Prostate gland (tissue), 2 donors: ENCODE measurements at regions not wholly inside any gene's neighbourhood (a gene's known extent, or its start where the extent isn't known, plus 50 kb on each side); places are given as distances from the start of the nearest gene placed in this dataset.

Source experiments
- POLR2AphosphoS5 ChIP-seq: sonication (generic); formaldehyde crosslinking; IDR thresholded peaks from one replicate; pipeline ENCODE4 v1.6.1; 2017; ENCODE audit warnings: antibody characterized with exemption
- TF ChIP-seq, protein P1 (sequence below), 4 experiments: fragments of 200-600 bp in 2 of 4; fragments of 450-650 bp in 2 of 4; sonication (generic) in 2 of 4; IDR thresholded peaks; 1 replicate in 3 of 4; 2 replicates in 1 of 4; pipeline ENCODE4 v1.5.1; 2016 to 2019; ENCODE audit warnings: antibody characterized with exemption in 4 of 4, mild to moderate bottlenecking in 2 of 4, moderate library complexity in 2 of 4

DNA sequence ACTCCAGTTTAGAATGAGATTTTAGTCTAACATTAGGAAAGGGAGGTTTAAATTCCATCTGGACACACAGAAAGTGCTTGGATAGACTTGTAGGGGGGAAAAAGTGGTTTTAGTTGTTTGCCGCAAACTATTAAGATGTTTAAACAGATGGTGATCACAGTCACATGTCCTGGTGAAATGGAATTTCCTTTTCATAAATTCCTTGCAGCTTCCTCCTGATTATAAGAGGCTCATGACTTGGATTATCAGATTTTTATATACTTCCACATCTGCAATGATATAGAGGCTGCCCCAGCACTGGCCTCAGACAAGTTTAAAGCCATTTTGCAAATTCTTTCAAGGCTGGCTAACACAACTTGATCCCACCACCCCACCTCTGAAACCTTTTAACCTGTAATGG is 106.4 kb upstream of the ARMC3 start:
- TF ChIP-seq POLR2AphosphoS5 = no peak
- TF ChIP-seq, protein P1, sequence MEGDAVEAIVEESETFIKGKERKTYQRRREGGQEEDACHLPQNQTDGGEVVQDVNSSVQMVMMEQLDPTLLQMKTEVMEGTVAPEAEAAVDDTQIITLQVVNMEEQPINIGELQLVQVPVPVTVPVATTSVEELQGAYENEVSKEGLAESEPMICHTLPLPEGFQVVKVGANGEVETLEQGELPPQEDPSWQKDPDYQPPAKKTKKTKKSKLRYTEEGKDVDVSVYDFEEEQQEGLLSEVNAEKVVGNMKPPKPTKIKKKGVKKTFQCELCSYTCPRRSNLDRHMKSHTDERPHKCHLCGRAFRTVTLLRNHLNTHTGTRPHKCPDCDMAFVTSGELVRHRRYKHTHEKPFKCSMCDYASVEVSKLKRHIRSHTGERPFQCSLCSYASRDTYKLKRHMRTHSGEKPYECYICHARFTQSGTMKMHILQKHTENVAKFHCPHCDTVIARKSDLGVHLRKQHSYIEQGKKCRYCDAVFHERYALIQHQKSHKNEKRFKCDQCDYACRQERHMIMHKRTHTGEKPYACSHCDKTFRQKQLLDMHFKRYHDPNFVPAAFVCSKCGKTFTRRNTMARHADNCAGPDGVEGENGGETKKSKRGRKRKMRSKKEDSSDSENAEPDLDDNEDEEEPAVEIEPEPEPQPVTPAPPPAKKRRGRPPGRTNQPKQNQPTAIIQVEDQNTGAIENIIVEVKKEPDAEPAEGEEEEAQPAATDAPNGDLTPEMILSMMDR (IDR thresholded peaks at IDR 0.05) = no peak
